OCI-LY1 (cell line): ENCODE measurements at regions not wholly inside any gene's neighbourhood (a gene's known extent, or its start where the extent isn't known, plus 50 kb on each side); places are given as distances from the start of the nearest gene placed in this dataset.

Experiments
- CTCF ChIP-seq: fragments of 200-600 bp; sonication (generic), shearing (Covaris generic); IDR thresholded peaks from 2 replicates; pipeline ENCODE4 v1.5.1; 2017; ENCODE audit warnings: mild to moderate bottlenecking, antibody characterized with exemption, low read length, moderate library complexity, mixed read lengths
- EZH2 ChIP-seq: fragments of 200-600 bp; sonication (generic), shearing (Covaris generic); IDR thresholded peaks from 2 replicates; pipeline ENCODE4 v1.8.0; 2017; ENCODE audit warnings: borderline replicate concordance, mixed run types, mild to moderate bottlenecking, antibody characterized with exemption, low read length, moderate library complexity, mixed read lengths

GRCh38 chr4:127355743-127356142 is 277.0 kb upstream of the INTU start:
- TF ChIP-seq CTCF, result no peak
- no peak for TF ChIP-seq EZH2
